ENCODE measurements at regions not wholly inside any gene's neighbourhood (a gene's known extent, or its start where the extent isn't known, plus 50 kb on each side); places are given as distances from the start of the nearest gene placed in this dataset.

GRCh38 chr1:186531561-186532165 lies 70.7 kb upstream of the PDC start:
- TF ChIP-seq, protein P1, sequence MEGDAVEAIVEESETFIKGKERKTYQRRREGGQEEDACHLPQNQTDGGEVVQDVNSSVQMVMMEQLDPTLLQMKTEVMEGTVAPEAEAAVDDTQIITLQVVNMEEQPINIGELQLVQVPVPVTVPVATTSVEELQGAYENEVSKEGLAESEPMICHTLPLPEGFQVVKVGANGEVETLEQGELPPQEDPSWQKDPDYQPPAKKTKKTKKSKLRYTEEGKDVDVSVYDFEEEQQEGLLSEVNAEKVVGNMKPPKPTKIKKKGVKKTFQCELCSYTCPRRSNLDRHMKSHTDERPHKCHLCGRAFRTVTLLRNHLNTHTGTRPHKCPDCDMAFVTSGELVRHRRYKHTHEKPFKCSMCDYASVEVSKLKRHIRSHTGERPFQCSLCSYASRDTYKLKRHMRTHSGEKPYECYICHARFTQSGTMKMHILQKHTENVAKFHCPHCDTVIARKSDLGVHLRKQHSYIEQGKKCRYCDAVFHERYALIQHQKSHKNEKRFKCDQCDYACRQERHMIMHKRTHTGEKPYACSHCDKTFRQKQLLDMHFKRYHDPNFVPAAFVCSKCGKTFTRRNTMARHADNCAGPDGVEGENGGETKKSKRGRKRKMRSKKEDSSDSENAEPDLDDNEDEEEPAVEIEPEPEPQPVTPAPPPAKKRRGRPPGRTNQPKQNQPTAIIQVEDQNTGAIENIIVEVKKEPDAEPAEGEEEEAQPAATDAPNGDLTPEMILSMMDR (IDR thresholded peaks at IDR 0.05 in 2 of 3, conservative IDR thresholded peaks at IDR 0.05 in 1 of 3; ENCODE audit: control insufficient read depth in 2 of 3, extremely low read depth in 1 of 3, insufficient read depth in 1 of 3, low read depth in 3 of 3, low read length in 3 of 3) = no peak
- TF ChIP-seq POLR2A (IDR thresholded peaks at IDR 0.05; ENCODE audit: low read depth, low read length) (no peak), RAD21 (IDR thresholded peaks at IDR 0.05; ENCODE audit: insufficient read depth, low read depth, low read length) (no peak), RFX5 (IDR thresholded peaks at IDR 0.05; ENCODE audit: low read depth, low read length) (no peak), CUX1 (IDR thresholded peaks at IDR 0.05; ENCODE audit: insufficient replicate concordance, low read depth, low read length) (no peak)
